Cardiac muscle cell (in vitro differentiated cells and primary cell): ENCODE measurements at regions not wholly inside any gene's neighbourhood (a gene's known extent, or its start where the extent isn't known, plus 50 kb on each side); places are given as distances from the start of the nearest gene placed in this dataset.
"Not testable (repeated sequence)": the region's sequence is repeated elsewhere in the genome, so short reads cannot be mapped to it uniquely, and the experiment has no call there.

Source experiments
- DNase-seq, 2 donors: peaks; one replicate each; pipeline versions ENCODE4 v3.0.0 to v3.0.0-alpha.2; 2010 to 2017; ENCODE audit warnings: low read depth in 1 of 2, low spot score in 1 of 2
- H3K27ac ChIP-seq: fragments of 200-600 bp; sonication (generic); 2 replicates; pipeline ENCODE4 v1.5.1; 2016
- H3K27me3 ChIP-seq: fragments of 200-600 bp; sonication (generic); 2 replicates; pipeline ENCODE4 v1.6.0; 2016; ENCODE audit warnings: control low read depth
- H3K36me3 ChIP-seq: fragments of 200-600 bp; sonication (generic); 2 replicates; pipeline ENCODE4 v1.5.1; 2016; ENCODE audit warnings: control low read depth
- H3K4me1 ChIP-seq: fragments of 200-600 bp; sonication (generic); 2 replicates; pipeline ENCODE4 v1.8.1; 2017; ENCODE audit warnings: low read depth, mild to moderate bottlenecking, mixed run types
- H3K4me3 ChIP-seq: fragments of 200-600 bp; sonication (generic); 2 replicates; pipeline ENCODE4 v1.5.1; 2016; ENCODE audit warnings: mild to moderate bottlenecking
- H3K9me3 ChIP-seq: fragments of 200-600 bp; sonication (generic); 2 replicates; pipeline ENCODE4 v1.5.1; 2017; ENCODE audit warnings: low read depth, mild to moderate bottlenecking, control low read depth
- TF ChIP-seq, protein P1 (sequence below): IDR thresholded peaks from 2 replicates; pipeline ENCODE4 v1.5.1; 2012; ENCODE audit warnings: low read depth, mild to moderate bottlenecking, low read length

DNA sequence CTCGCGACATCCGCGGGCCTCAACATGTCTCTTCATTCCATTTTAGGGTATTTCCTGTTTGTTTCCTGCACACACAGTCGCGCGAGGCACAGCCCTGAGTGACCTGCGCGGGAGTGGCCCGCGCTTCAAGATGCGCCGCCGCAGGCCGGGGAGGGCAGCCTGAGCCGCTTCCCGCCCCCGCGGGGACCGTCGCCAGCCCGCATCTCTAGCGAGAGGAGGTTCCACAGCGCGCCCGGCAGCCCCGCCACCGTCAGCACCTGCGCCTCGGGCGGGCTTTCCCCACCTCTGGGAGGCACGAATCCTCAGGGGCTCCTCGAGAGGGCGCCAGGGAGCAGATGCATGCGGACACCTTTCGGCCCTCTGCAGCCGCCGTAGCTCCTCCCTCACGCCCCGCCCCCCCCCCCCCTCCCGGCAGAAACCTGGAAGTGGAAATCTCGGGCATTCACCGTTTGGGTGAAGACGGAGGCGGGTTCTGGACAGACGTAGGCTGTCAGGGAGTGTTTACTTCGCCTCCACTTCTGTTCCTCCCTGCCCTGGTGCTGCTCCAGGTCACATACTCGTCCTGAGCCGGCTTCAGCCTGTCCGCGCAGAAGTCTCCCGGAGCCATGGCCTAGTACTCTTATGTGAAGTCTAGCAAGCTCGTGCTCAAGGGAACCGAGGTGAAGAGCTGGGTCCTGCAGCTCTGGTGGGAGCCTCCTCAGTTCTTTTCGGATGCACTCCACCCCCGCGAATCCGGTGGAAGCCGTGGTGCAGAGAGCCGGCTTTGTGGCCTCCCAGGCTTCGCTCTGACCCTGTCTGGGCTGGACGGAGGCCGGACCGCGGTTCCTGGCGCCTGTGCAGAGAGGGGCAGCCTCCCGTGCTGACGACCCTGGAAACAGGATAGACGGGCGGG lies 880.5 kb upstream of the DEFB115 start:
- Histone ChIP-seq H3K27ac (peak overlapping the region; percentile 89), H3K4me3 (peak overlapping the region; percentile 71), H3K27me3 (no peaks in the 10 kb centered on the region), H3K36me3 (no peaks in the 10 kb centered on the region), H3K4me1 (no peaks in the 10 kb centered on the region), H3K9me3 (no peaks in the 10 kb centered on the region)
- TF ChIP-seq, protein P1, sequence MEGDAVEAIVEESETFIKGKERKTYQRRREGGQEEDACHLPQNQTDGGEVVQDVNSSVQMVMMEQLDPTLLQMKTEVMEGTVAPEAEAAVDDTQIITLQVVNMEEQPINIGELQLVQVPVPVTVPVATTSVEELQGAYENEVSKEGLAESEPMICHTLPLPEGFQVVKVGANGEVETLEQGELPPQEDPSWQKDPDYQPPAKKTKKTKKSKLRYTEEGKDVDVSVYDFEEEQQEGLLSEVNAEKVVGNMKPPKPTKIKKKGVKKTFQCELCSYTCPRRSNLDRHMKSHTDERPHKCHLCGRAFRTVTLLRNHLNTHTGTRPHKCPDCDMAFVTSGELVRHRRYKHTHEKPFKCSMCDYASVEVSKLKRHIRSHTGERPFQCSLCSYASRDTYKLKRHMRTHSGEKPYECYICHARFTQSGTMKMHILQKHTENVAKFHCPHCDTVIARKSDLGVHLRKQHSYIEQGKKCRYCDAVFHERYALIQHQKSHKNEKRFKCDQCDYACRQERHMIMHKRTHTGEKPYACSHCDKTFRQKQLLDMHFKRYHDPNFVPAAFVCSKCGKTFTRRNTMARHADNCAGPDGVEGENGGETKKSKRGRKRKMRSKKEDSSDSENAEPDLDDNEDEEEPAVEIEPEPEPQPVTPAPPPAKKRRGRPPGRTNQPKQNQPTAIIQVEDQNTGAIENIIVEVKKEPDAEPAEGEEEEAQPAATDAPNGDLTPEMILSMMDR = peak; percentile 66
- peak; percentile 86 to 91 for DNase-seq

DNA sequence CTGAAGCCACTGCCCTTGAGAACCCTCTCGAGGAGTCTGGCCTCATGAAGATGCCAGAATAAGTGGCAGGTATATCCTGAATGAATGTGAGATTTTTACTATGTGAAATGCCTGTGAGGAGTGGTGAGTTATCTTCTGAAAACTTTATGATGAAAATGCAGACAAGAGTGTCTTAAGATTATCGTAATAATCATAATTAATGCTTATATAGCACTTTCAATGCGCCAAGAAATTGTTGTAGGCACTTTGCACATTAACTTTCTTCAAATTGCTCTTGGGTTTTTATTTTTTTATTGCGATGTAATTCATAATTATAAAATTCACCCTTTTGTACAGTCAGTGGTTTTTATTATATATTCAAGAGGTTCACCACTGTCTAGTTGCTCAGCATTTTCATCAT lies 879.1 kb upstream of the DEFB115 start:
- not testable (repeated sequence) for H3K27ac ChIP-seq, H3K4me1 ChIP-seq, H3K9me3 ChIP-seq, H3K36me3 ChIP-seq, DNase-seq, H3K27me3 ChIP-seq
- H3K4me3 ChIP-seq = peak overlapping the region; percentile 71

DNA sequence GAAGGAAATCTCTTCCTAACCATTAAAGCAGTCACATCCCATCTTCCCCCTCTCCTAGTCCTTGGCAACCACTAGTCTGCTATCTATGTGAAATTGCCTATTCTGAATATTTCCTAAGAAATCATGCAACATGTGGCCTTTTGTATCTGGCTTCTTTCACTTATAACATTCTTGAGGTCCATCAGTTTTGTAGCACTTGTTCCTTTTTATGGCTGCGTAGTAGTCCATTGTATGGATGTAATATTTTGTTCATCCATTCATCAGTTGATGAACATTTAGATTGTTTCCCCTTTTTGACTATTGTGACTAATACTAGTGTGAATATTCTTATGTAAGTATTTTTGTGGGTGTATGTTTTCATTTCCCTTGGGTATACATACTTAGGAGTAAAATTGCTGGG lies 878.7 kb upstream of the DEFB115 start:
- not testable (repeated sequence) for DNase-seq, H3K4me3 ChIP-seq, H3K9me3 ChIP-seq, H3K36me3 ChIP-seq, H3K4me1 ChIP-seq, H3K27me3 ChIP-seq, H3K27ac ChIP-seq

DNA sequence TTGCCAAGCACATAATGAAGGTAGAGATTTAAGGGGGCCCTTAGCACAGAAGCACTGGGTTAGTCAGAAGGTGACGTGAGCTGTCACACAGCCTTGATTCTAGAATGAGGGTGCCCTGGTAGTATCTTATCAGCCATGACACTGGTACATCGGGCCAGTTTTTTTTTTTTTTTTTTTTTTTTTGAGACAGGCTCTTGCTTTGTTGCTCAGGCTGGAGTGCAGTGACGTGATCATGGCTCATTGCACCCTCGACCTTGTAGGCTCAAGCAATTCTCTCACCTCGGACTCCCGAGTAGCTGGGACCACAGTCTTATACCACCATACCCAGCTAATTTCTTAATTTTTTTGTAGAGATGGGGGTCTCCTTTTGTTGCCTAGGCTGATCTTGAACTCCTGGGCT lies 872.6 kb upstream of the DEFB115 start:
- H3K4me3 ChIP-seq, DNase-seq: not testable (repeated sequence)

DNA sequence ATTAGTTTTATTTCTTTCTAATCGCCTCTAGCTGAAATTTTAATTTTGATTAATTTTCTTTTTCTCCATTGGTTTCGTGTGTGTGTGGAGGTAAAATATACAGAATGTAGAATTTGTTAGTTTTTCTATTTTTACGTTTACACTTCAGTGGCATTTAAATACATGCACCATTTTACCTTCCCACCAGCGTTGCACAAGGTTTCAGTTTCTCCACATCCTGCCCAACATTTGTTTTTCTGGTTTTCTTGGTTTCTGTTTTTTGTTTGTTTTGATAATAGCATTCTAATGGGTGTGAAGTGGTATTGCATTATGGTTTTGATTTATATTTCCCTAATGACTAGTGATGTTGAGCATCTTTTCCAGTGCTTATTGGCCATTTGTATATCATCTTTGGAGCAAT lies 871.4 kb upstream of the DEFB115 start:
- not testable (repeated sequence) for H3K36me3 ChIP-seq, DNase-seq, H3K4me3 ChIP-seq, H3K9me3 ChIP-seq, H3K27ac ChIP-seq, H3K27me3 ChIP-seq, H3K4me1 ChIP-seq

More for the DNA sequence above, 872.6 kb upstream of the DEFB115 start:
- not testable (repeated sequence) for H3K27ac ChIP-seq, H3K27me3 ChIP-seq, H3K4me1 ChIP-seq, H3K9me3 ChIP-seq, H3K36me3 ChIP-seq

DNA sequence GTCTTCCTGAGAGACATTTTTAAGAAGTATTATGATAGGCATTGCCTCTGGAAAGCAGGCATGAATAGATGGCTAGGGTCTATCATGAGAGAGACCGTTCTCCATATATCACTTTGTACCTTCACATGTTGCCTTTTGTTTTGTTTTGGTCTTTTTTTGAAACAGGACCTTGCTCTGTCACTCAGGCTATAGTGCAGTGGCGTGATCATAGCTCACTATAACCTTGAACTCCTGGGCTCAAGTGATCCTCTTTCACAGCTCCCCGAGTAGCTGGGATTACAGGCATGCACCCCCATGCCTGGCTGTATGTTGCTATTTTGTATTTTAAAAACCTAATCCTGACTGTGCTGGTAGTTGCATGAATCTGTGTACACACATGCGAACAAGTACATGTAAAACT lies 869.6 kb upstream of the DEFB115 start:
- H3K27ac ChIP-seq, H3K9me3 ChIP-seq: not testable (repeated sequence)

DNA sequence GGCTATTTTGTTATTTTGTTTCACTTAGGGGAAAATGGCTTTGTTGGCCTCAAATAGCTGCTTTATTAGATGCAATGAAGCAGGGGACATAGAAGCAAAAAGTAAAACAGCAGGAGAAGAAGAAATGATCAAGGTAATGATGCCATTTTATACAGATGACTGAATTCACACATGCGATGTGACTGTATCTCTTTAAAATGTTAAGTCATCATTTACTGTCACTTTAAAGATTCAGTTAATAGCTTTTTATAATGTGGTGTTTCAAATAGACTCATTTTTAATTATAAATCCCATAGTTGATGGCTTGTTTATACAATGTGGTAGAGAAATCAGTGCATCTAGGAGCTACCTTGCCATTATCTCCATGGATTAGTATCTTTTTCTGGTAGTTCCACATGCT lies 863.9 kb upstream of the DEFB115 start:
- DNase-seq, H3K9me3 ChIP-seq, H3K4me3 ChIP-seq, H3K4me1 ChIP-seq, H3K27ac ChIP-seq, H3K27me3 ChIP-seq: not testable (repeated sequence)
- peaks cover 11% of the 10 kb centered on the region for H3K36me3 ChIP-seq

More for the DNA sequence above, 869.6 kb upstream of the DEFB115 start:
- H3K4me3 ChIP-seq, H3K4me1 ChIP-seq, DNase-seq, H3K27me3 ChIP-seq: not testable (repeated sequence)
- H3K36me3 ChIP-seq = peaks cover 11% of the 10 kb centered on the region

DNA sequence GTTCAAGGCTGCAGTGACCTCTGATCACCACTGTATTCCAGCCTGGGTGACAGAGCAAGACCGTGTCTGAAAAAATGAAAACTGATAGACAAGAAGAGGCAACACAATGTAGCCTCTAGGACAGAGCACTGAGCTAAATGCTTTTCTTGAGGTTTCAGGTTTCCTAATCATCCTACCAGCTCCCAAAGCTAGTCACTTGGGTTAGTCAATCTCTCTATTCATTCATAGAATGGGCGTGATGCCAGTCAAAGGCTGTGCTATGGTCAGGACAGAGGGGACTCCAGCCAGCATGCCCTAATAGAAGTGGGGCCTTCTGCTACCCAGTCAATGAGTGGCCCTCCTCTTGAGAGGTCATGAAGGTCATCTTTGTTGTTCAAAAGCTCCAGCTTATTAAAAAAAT lies 860.4 kb upstream of the DEFB115 start:
- H3K27me3 ChIP-seq = not testable (repeated sequence)

DNA sequence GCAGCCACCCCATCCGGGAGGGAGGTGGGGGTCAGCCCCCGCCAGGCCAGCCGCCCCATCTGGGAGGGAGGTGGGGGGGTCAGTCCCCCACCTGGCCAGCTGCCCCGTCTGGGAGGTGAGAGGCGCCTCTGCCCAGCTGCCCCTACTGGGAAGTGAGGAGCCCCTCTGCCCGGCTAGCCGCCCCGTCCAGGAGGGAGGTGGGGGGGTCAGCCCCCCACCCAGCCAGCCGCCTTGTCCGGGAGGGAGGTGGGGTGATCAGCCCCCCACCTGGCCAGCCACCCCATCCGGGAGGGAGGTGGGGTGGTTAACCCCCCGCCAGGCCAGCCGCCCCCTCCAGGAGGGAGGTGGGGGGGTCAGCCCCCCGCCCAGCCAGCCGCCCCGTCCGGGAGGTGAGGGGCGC lies 852.4 kb upstream of the DEFB115 start:
- not testable (repeated sequence) for H3K4me3 ChIP-seq, H3K4me1 ChIP-seq, H3K27ac ChIP-seq, H3K36me3 ChIP-seq, H3K27me3 ChIP-seq, H3K9me3 ChIP-seq, DNase-seq

More for the DNA sequence above, 860.4 kb upstream of the DEFB115 start:
- not testable (repeated sequence) for H3K9me3 ChIP-seq, H3K4me1 ChIP-seq, DNase-seq, H3K36me3 ChIP-seq, H3K4me3 ChIP-seq, H3K27ac ChIP-seq

DNA sequence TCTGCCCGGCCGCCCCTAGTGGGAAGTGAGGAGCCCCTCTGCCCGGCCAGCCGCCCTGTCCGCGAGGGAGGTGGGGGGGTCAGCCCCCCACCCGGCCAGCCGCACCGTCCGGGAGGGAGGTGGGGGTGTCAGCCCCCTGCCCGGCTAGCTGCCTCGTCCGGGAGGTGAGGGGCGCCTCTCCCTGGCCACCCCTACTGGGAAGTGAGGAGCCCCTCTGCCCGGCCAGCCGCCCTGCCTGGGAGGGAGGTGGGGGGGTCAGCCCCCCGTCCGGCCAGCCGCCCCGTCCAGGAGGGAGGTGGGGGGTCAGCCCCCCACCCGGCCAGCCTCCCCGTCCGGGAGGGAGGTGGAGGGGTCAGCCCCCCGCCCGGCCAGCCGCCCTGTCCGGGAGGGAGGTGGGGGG lies 851.9 kb upstream of the DEFB115 start:
- H3K9me3 ChIP-seq, H3K4me3 ChIP-seq, H3K4me1 ChIP-seq, H3K27ac ChIP-seq, DNase-seq, H3K36me3 ChIP-seq, H3K27me3 ChIP-seq: not testable (repeated sequence)

DNA sequence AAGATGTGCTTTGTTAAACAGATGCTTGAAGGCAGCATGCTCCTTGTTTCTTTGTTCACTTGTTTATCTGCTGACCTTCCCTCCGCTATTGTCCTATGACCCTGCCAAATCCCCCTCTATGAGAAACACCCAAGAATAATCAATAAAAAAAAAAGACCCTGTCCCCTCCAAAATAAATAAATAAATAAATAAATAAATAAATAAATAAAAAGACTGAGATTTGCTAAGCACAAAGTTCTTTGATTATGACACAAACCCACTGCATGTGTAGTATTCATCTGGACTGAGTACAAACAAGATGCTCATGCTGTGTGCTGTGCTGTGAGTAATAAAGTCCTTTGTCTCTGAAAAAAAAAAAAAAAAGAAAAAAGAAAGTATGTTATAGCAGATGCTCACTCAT lies 851.1 kb upstream of the DEFB115 start:
- H3K27ac ChIP-seq, H3K36me3 ChIP-seq, DNase-seq, H3K4me1 ChIP-seq, H3K4me3 ChIP-seq, H3K27me3 ChIP-seq, H3K9me3 ChIP-seq: not testable (repeated sequence)
